Ascending aorta (tissue), 2 donors: ENCODE measurements at regions not wholly inside any gene's neighbourhood (a gene's known extent, or its start where the extent isn't known, plus 50 kb on each side); places are given as distances from the start of the nearest gene placed in this dataset.

Source experiments
- DNase-seq, 2 donors: peaks; one replicate each; pipeline ENCODE4 v3.0.0-alpha.2; 2019; ENCODE audit warnings: low spot score in 2 of 2
- H3K27ac ChIP-seq, 2 donors: fragments of 200-600 bp; sonication (generic); one replicate each; pipeline ENCODE4 v1.5.1; 2016 to 2017; ENCODE audit warnings: mild to moderate bottlenecking in 1 of 2
- H3K27me3 ChIP-seq: fragments of 200-600 bp; sonication (generic); one replicate; pipeline ENCODE4 v1.5.1; 2017
- H3K36me3 ChIP-seq, 2 donors: fragments of 200-600 bp; sonication (generic); one replicate each; pipeline ENCODE4 v1.5.1; 2016
- H3K4me1 ChIP-seq, 2 donors: fragments of 200-600 bp; sonication (generic); one replicate each; pipeline ENCODE4 v1.5.1; 2016 to 2017; ENCODE audit warnings: mild to moderate bottlenecking in 1 of 2
- H3K4me3 ChIP-seq, 2 donors: fragments of 200-600 bp; sonication (generic); one replicate each; pipeline ENCODE4 v1.5.1; 2016 to 2017; ENCODE audit warnings: mild to moderate bottlenecking in 1 of 2
- H3K9me3 ChIP-seq, 2 donors: fragments of 200-600 bp; sonication (generic); one replicate each; pipeline ENCODE4 v1.5.1; 2016
- CTCF ChIP-seq, 3 experiments: fragments of 200-600 bp in 2 of 3; fragments of 450-650 bp in 1 of 3; sonication (generic) in 2 of 3; IDR thresholded peaks; one replicate each; pipeline ENCODE4 v1.5.1; 2016 to 2019; ENCODE audit warnings: antibody characterized with exemption in 3 of 3, mild to moderate bottlenecking in 1 of 3, moderate library complexity in 1 of 3
- intact Hi-C: fragments of 100-400 bp; cut with DNase I; formaldehyde crosslinking; loops from one replicate; pipeline ENCODE4 v1.15.1; 2023

DNA sequence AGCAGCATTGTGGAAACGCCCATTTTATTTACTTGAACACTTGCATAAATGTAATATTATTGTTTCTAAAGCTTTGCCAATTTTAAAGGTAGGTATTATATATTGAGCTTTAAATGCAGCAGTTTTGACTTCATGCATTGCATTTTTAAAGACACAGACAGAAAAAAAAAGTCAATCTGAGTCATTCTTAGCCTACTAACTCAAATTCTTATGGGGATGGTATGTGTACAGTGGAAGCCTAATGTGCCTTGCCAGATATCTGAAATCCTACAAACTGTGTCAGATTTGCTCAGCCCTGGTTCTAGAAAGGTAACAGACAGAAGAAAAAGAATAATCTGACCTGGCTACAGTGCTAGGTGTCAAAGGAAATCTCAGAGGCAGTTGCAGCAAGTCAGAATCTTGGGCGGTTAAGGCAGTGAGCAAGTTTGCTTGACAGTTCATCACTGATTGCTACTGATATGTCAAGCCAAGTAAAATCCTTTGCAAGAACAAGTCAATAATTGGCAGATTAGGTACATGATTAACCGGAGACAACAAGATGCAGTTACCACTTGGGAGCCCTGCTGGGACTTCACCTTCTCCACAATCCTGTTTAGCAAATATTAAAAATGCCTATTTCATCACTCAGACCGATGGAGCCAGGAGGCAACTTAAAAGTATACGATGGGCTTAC is 224.8 kb upstream of the WWC1 start:
- H3K27me3 ChIP-seq, result no peaks in the 10 kb centered on the region
- intact Hi-C loops, result no loop called here
- no peak overlapping the region for H3K4me3 ChIP-seq
- no peak for TF ChIP-seq CTCF (IDR thresholded peaks at IDR 0.05)
- no peaks in the 10 kb centered on the region for H3K4me1 ChIP-seq
- no peaks in the 10 kb centered on the region for H3K36me3 ChIP-seq
- DNase-seq, result no peak
- no peak overlapping the region for H3K27ac ChIP-seq
- no peaks in the 10 kb centered on the region for H3K9me3 ChIP-seq

GRCh38 chr5:168070761-168071160 is 220.7 kb upstream of the WWC1 start:
- Histone ChIP-seq H3K9me3 (no peaks in the 10 kb centered on the region), H3K36me3 (no peaks in the 10 kb centered on the region), H3K4me1 (no peaks in the 10 kb centered on the region), H3K4me3 (no peak overlapping the region), H3K27ac (no peak overlapping the region), H3K27me3 (no peaks in the 10 kb centered on the region)
- TF ChIP-seq CTCF (IDR thresholded peaks at IDR 0.05), result no peak
- no peak for DNase-seq
- intact Hi-C loops, result no loop called here

DNA sequence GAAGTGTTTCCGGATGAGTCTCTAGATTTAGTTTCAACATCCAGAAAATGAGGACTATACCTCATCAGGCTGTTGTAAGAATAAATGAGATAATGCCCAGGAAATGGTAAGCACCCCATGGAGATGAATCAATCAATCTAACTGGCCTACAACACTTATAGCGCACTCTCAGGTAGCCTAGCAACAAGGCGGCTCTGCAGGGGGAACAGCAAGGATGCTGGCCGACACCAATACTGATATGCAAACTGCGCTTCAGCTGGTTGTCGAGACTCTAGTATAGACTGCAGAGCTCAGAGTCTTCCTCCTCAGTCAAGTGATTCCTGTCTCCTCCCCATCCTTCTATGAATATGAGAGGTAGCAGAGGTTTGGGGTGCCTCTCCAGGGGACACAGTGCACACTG is 218.8 kb upstream of the WWC1 start:
- DNase-seq, result no peak
- Histone ChIP-seq H3K4me1 (no peaks in the 10 kb centered on the region), H3K27me3 (no peaks in the 10 kb centered on the region), H3K36me3 (no peaks in the 10 kb centered on the region), H3K27ac (no peak overlapping the region), H3K9me3 (no peaks in the 10 kb centered on the region), H3K4me3 (no peak overlapping the region)
- no peak for TF ChIP-seq CTCF (IDR thresholded peaks at IDR 0.05)
- intact Hi-C loops, result no loop called here

DNA sequence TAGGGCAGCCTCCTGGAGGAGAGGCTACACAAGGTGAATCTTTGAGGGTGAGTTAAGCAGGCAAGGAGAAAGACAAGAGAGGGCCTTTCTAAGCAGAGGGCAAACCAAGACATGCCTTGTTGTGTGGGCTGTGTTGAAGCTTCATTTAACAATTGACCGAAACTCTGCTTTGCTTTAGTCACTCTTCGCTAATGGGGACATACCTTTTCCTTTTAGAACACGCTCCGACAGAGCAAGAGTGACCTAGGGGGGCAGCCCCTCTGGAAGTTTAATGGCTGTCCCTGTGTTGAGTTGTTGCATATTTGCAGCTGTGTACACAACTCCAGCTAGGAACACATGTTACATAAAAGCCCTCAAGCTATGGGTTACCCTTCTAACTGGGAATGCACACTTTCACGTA is 218.1 kb upstream of the WWC1 start:
- intact Hi-C loops, result no loop called here
- Histone ChIP-seq H3K27me3 (no peaks in the 10 kb centered on the region), H3K27ac (no peak overlapping the region), H3K36me3 (no peaks in the 10 kb centered on the region), H3K4me1 (no peaks in the 10 kb centered on the region), H3K9me3 (no peaks in the 10 kb centered on the region), H3K4me3 (no peak overlapping the region)
- no peak for TF ChIP-seq CTCF (IDR thresholded peaks at IDR 0.05)
- no peak for DNase-seq

- no peak for TF ChIP-seq CTCF (IDR thresholded peaks at IDR 0.05)
- Histone ChIP-seq H3K27me3 (no peaks in the 10 kb centered on the region), H3K9me3 (no peaks in the 10 kb centered on the region), H3K4me1 (no peaks in the 10 kb centered on the region), H3K4me3 (no peak overlapping the region), H3K27ac (no peak overlapping the region), H3K36me3 (no peaks in the 10 kb centered on the region)
- intact Hi-C loops, result no loop called here
- DNase-seq, result no peak
These were observed 217.2 kb upstream of the WWC1 start for GRCh38 chr5:168073991-168074800.
